Fibroblast of pulmonary artery (primary cell): ENCODE measurements at regions not wholly inside any gene's neighbourhood (a gene's known extent, or its start where the extent isn't known, plus 50 kb on each side); places are given as distances from the start of the nearest gene placed in this dataset.

Experiments
- DNase-seq: peaks from one replicate; pipeline ENCODE4 v3.0.0-alpha.2; 2010; ENCODE audit warnings: low read depth
- H3K4me3 ChIP-seq: replicated peaks from 2 replicates; pipeline ENCODE4 v1.5.1; 2011; ENCODE audit warnings: low read depth, mild to moderate bottlenecking, control low read depth, low read length, moderate library complexity
- CTCF ChIP-seq: IDR thresholded peaks from 2 replicates; pipeline ENCODE4 v1.5.1; 2011; ENCODE audit warnings: mild to moderate bottlenecking, control low read depth, low read length, inconsistent platforms; ENCODE audit errors: missing control alignments

GRCh38 chr4:164616961-164617360, 137.0 kb upstream of the SMIM31 start:
- DNase-seq: no peak
- no peak overlapping the region for H3K4me3 ChIP-seq
- TF ChIP-seq CTCF: no peak

GRCh38 chr4:164617426-164617825, 136.5 kb upstream of the SMIM31 start:
- no peak for TF ChIP-seq CTCF
- no peak overlapping the region for H3K4me3 ChIP-seq
- DNase-seq: no peak

GRCh38 chr4:164617911-164618310, 136.0 kb upstream of the SMIM31 start:
- no peak for TF ChIP-seq CTCF

GRCh38 chr4:164621886-164622521, 131.9 kb upstream of the SMIM31 start:
- no peak overlapping the region for H3K4me3 ChIP-seq
- DNase-seq: no peak
- no peak for TF ChIP-seq CTCF

More at GRCh38 chr4:164617911-164618310, 136.0 kb upstream of the SMIM31 start:
- DNase-seq: no peak
- H3K4me3 ChIP-seq: no peak overlapping the region

GRCh38 chr4:164623099-164623498, 130.8 kb upstream of the SMIM31 start:
- no peak for TF ChIP-seq CTCF
- DNase-seq: no peak
- H3K4me3 ChIP-seq: no peak overlapping the region

GRCh38 chr4:164639001-164639400, 114.9 kb upstream of the SMIM31 start:
- no peak for TF ChIP-seq CTCF
- no peak for DNase-seq
- H3K4me3 ChIP-seq: no peak overlapping the region
